ENCODE measurements at regions not wholly inside any gene's neighbourhood (a gene's known extent, or its start where the extent isn't known, plus 50 kb on each side); places are given as distances from the start of the nearest gene placed in this dataset.

DNA sequence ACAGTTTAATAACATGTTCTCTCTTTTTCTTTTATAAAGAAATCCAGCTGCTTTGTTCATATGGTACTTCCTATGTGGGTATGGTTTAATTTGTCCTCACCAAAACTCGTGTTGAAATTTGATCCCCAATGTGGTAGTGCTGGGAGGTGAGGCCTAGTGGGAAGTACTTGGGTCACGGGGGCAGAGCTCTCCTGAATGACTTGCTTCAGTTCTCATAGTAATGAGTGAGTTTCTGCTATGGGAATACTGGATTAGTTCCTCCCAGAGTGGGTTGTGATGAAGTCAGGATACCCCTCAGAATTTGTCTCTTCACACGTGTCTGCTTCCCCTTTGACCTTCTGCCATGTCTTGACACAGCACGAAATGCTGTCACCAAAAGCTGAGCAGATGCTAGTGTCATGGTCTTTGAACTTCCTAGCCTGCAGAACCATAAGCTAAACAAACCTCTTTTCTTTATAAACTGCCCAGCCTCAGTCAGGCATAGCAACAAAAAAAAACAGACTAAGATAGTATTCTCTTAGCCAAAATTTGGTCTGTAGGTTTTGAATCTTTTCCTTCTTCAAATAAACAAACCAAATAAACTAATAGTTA is 87.8 kb upstream of the HS3ST5 start:
- DNase-seq (ENCODE audit: low spot score) = no peak

DNA sequence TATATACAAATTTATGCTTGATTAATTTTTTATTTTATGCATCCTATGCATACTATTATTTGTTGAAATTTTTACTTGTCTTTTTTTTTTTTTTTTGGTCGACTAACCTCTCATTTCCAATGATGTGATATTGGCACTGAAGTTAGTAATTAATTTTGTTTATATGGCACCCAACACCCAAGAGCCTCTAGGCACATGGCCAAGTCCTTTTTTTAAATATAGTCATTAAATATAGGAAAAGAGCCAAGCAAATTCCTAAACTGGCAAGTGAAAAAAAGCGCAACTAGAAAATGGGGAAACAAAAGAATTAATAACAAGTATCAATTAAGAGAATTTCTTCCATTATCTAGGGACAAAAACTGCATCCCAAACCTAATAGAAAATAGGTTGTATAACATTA is 85.5 kb upstream of the HS3ST5 start:
- no peak for DNase-seq (ENCODE audit: low spot score)

DNA sequence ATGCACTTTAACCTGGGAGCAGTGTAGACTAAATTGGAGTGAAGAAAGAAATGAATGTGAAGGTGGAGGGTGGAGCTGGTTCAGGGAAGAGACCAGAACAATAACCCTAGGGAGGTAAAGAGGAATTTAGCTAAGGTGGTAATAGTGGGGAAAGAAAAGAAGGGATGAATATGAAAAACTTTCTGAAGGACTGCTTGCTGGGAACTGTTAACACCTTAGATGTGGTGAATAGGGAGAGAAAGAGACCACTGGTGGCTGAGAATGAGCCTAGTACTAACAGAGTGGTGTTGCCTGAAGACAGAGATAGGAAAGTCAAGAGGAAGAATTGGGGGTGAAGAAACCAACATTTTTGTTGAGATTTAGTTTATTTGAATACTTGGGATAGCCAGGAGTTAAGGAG is 78.4 kb upstream of the HS3ST5 start:
- no peak for DNase-seq (ENCODE audit: low spot score)

DNA sequence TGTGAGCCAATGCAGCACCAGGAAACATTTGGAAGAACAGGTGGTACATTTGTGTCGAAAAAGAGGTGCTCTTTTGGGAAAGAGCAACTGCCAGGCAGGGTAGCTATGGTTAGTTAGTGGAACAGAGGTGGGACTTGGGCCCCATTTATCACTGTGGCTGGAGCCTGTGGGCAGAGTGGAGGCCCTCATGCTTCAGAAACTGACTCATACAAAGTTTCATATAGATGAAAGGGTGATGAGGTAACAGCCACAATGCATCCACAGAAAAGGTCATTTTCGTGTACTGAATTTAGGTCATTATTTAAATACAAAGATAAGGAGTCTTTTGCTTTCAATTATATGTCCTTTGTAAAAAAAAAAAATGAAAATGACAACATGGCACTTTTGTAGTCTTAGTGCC is 76.4 kb upstream of the HS3ST5 start:
- DNase-seq (ENCODE audit: low spot score) = peak; percentile 2

DNA sequence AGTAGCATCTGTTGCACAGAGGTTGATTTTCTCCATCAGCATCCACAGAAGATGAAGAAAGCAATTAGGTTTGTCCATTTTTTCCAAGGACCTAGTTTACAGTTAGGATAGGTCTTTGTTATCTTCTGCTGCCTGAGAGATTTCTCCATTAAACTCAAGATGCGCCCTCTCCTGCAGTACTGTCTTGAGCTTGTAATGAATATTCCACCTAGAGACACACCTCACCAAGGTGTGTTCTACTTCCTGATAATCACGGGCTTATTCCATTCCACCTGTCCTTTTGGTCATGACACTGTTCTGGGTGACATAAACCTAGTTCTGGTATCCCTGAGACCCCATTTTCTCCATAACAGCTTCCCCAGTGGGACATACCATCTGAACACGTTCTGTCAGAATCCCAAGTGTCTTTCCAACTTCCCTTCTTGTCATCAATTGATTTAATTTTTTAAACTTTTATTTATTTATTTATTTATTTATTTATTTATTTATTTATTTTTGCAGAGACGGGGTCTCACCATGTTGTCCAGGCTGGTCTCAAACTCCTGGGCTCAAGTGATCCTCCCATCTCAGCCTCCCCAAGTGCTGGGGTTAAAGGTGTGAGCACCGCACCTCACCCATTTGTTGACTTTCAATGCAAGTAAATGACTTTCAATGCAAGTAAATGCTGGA is 75.6 kb upstream of the HS3ST5 start:
- no peak for DNase-seq (ENCODE audit: low spot score)

DNA sequence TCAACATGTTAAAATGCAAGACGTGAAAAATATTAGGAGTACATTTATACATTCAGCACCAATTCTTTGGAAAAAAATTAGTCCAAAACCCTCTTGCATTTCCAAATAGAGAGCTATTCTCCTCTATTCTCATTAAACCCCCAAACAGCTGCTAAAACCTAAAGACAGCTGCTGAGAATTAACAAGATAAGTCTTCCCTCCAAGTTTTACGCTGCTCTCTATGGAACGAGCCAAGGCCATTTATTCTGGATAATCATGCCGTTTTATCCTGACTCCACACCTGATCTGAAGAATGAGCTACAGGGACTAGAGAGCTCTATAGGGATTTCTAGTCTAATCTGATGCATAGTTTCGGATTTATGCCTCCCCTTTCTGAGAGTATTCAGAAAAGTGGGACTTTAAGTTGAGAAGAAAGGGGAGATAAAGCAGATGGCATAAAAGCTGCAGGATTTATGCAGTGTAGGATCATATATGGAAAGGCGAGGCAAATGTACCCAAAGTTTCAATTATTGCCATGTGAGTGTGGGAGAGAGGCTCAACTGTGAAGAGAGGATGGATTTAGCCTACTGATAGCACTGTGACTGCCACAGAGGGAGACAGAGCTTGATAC is 64.7 kb upstream of the HS3ST5 start:
- DNase-seq (ENCODE audit: low spot score) = no peak

DNA sequence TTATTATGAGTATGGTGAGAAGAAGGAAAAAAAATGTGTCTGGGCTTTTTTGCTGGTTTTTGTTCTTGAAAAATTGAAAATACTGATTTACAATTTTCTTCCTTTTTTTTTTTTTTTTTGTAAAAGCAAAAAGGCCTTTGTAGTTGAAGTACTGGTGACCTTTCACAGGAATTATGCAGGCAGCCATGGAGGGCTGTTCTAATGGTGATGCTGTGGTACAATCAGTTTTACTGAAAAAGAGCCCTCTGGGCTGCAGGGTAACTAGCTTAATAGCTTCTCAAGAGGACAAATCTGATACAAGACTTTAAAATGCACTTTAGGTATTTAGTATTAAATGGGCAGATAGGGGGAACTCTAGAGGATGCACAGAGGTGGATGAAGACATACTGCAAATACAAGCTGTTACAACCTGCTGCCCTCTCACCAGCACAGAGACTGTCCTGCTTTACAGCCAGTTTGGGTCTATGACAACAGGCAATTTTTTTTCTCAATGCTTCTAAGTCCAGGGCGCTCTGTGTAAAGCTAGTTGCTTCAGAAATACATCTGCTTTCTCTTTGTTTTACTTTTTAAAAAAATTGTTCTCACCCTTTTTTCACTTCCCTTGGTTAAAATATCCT is 61.6 kb upstream of the HS3ST5 start:
- DNase-seq (ENCODE audit: low spot score) = no peak

DNA sequence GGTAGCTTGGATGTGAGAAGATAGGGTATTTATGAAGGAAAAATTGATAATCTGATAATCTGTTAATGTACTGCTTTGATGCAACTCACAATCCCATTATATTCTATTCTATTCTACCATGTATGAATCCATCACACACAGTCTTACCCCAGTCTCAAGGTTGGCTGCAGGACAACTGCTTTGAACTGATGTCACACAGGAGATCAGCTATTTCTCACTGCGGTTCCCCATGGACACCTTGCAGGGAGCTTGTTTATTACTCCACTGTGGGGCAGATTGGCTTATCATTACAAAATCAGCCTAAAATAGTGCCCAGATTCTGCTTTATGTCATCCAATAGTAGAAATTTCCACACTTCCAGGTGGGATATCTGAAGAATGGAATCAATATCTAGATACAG is 61.0 kb upstream of the HS3ST5 start:
- no peak for DNase-seq (ENCODE audit: low spot score)

DNA sequence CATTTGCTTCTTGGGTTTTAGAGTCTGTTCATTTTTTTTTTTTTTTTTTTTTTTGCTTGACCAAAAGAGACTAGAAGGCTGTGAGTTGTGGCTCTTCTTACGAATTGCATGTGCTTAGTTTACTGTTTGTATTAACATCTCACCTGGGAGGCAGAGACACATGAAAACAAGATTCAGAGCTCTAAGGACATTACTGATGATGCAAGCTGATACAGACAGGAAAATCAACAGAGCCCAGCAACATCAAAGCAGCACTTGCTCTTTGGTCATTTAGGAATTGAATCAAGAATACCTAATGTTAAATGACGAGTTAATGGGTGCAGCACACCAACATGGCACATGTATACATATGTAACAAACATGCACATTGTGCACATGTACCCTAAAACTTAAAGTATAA is 55.7 kb upstream of the HS3ST5 start:
- DNase-seq (ENCODE audit: low spot score) = no peak

All from COLO829 (cell line).